Body of pancreas (tissue), 4 donors: ENCODE measurements at regions not wholly inside any gene's neighbourhood (a gene's known extent, or its start where the extent isn't known, plus 50 kb on each side); places are given as distances from the start of the nearest gene placed in this dataset.
"Not testable (repeated sequence)": the region's sequence is repeated elsewhere in the genome, so short reads cannot be mapped to it uniquely, and the experiment has no call there.

ENCODE experiments used
- ATAC-seq: fragments of 150-250 bp; one replicate; pipeline ENCODE4 v1.9.1; 2016
- DNase-seq, 4 donors: peaks; one replicate each; pipeline ENCODE4 v3.0.0-alpha.2; 2019
- H3K27ac ChIP-seq, 4 donors: fragments of 200-600 bp; sonication (generic); 1 replicate in 3 of 4; 2 replicates in 1 of 4; pipeline versions ENCODE4 v1.5.1 to v1.6.1; 2016 to 2019; ENCODE audit warnings: mild to moderate bottlenecking in 1 of 4, mixed read lengths in 1 of 4, moderate library complexity in 1 of 4
- H3K27me3 ChIP-seq, 2 donors: fragments of 200-600 bp; sonication (generic); one replicate each; pipeline ENCODE4 v1.6.0; 2016; ENCODE audit warnings: mild to moderate bottlenecking in 1 of 2
- H3K36me3 ChIP-seq, 2 donors: fragments of 200-600 bp; sonication (generic); replicated peaks in 1 of 2; 2 replicates each; pipeline ENCODE4 v1.5.1; 2016; ENCODE audit warnings: low read depth in 2 of 2; ENCODE audit not compliant: insufficient read depth in 1 of 2
- H3K4me1 ChIP-seq: fragments of 200-600 bp; sonication (generic); one replicate; pipeline ENCODE4 v1.6.0; 2016
- H3K4me3 ChIP-seq, 2 donors: fragments of 200-600 bp; sonication (generic); 1 replicate in 1 of 2; 2 replicates in 1 of 2; pipeline ENCODE4 v1.5.1; 2016 to 2019
- H3K9me3 ChIP-seq, 3 donors: fragments of 200-600 bp; sonication (generic); 1 replicate in 2 of 3; 2 replicates in 1 of 3; pipeline ENCODE4 v1.5.1; 2016
- CTCF ChIP-seq, 7 experiments: fragments of 450-650 bp in 4 of 7; fragments of 200-600 bp in 3 of 7; sonication (generic) in 3 of 7; IDR thresholded peaks; one replicate each; pipeline ENCODE4 v1.5.1; 2016 to 2019; ENCODE audit warnings: antibody characterized with exemption in 7 of 7
- POLR2A ChIP-seq, 3 donors: fragments of 450-650 bp; IDR thresholded peaks; one replicate each; pipeline ENCODE4 v1.6.1; 2016; ENCODE audit warnings: antibody characterized with exemption in 3 of 3, mild to moderate bottlenecking in 2 of 3
- WGBS, 2 donors: methylation state at CpG; one replicate each; pipeline ENCODE4 v1.1.5; 2017; 5-methylcytosine and 5-hydroxymethylcytosine counted together
- intact Hi-C: fragments of 100-400 bp; cut with DNase I; formaldehyde crosslinking; loops from one replicate; pipeline ENCODE4 v1.15.1; 2023

GRCh38 chr18:54662986-54663385 lies 71.9 kb downstream of the DYNAP start:
- 90 to 91% methylated on average over 2 of the region's 2 CpGs for WGBS, 2 donors
- no peaks in the 10 kb centered on the region for H3K9me3 ChIP-seq

GRCh38 chr18:54669701-54670100 lies 78.7 kb downstream of the DYNAP start:
- not testable (repeated sequence) for DNase-seq, H3K36me3 ChIP-seq, ATAC-seq, H3K27ac ChIP-seq, H3K4me3 ChIP-seq, H3K27me3 ChIP-seq, H3K9me3 ChIP-seq, H3K4me1 ChIP-seq
- intact Hi-C loops: loop anchor here (10.0 kb wide), 4 partner anchors 115 to 315 kb away; partner anchors contain the start of gene CCDC68
- WGBS, 2 donors: 85 to 86% methylated on average over 14 to 15 of the region's 15 CpGs

More at GRCh38 chr18:54662986-54663385, 71.9 kb downstream of the DYNAP start:
- DNase-seq (no peak), ATAC-seq (no peak)
- no peaks in the 10 kb centered on the region for H3K4me1 ChIP-seq
- H3K36me3 ChIP-seq: no peaks in the 10 kb centered on the region
- no peak overlapping the region for H3K4me3 ChIP-seq
- no peak overlapping the region for H3K27ac ChIP-seq
- intact Hi-C loops: no loop called here
- TF ChIP-seq CTCF (IDR thresholded peaks at IDR 0.05) (no peak), POLR2A (IDR thresholded peaks at IDR 0.05) (no peak)
- no peaks in the 10 kb centered on the region for H3K27me3 ChIP-seq

GRCh38 chr18:54671291-54671881 lies 80.3 kb downstream of the DYNAP start:
- DNase-seq (no peak), ATAC-seq (no peak)
- no peak overlapping the region for H3K27ac ChIP-seq
- H3K36me3 ChIP-seq: no peaks in the 10 kb centered on the region
- WGBS, 2 donors: 85 to 98% methylated on average over 1 of the region's 1 CpG
- no peak overlapping the region for H3K4me3 ChIP-seq
- no peaks in the 10 kb centered on the region for H3K27me3 ChIP-seq
- no peaks in the 10 kb centered on the region for H3K4me1 ChIP-seq
- no peaks in the 10 kb centered on the region for H3K9me3 ChIP-seq
- TF ChIP-seq CTCF (IDR thresholded peaks at IDR 0.05) (peak; percentile 34 to 66 (median 59)), POLR2A (IDR thresholded peaks at IDR 0.05) (no peak)
- intact Hi-C loops: loop anchor here (10.0 kb wide), 4 partner anchors 117 to 313 kb away; partner anchors contain the start of gene CCDC68

GRCh38 chr18:54672109-54672508 lies 81.1 kb downstream of the DYNAP start:
- WGBS, 2 donors: 76% methylated on average over 6 of the region's 6 CpGs
- Histone ChIP-seq H3K27ac (no peak overlapping the region), H3K4me1 (no peaks in the 10 kb centered on the region), H3K9me3 (no peaks in the 10 kb centered on the region), H3K27me3 (no peaks in the 10 kb centered on the region), H3K36me3 (no peaks in the 10 kb centered on the region), H3K4me3 (no peak overlapping the region)
- ATAC-seq (no peak), DNase-seq (no peak)
- TF ChIP-seq POLR2A (IDR thresholded peaks at IDR 0.05) (no peak), CTCF (IDR thresholded peaks at IDR 0.05) (no peak)
- intact Hi-C loops: loop anchor here (10.0 kb wide), 4 partner anchors 117 to 313 kb away; partner anchors contain the start of gene CCDC68

- WGBS, 2 donors: 52 to 56% methylated on average over 6 of the region's 6 CpGs
- no peak overlapping the region for H3K4me3 ChIP-seq
- ATAC-seq (no peak), DNase-seq (no peak)
- intact Hi-C loops: loop anchor here (10.0 kb wide), 4 partner anchors 118 to 312 kb away; partner anchors contain the start of gene CCDC68
- no peak for TF ChIP-seq CTCF (IDR thresholded peaks at IDR 0.05)
- no peak for TF ChIP-seq POLR2A (IDR thresholded peaks at IDR 0.05)
- H3K9me3 ChIP-seq: no peaks in the 10 kb centered on the region
- no peaks in the 10 kb centered on the region for H3K36me3 ChIP-seq
- H3K4me1 ChIP-seq: no peaks in the 10 kb centered on the region
- no peak overlapping the region for H3K27ac ChIP-seq
- no peaks in the 10 kb centered on the region for H3K27me3 ChIP-seq
Observed at GRCh38 chr18:54672846-54673475, 81.9 kb downstream of the DYNAP start.
